OCI-LY3 (cell line): ENCODE measurements at regions not wholly inside any gene's neighbourhood (a gene's known extent, or its start where the extent isn't known, plus 50 kb on each side); places are given as distances from the start of the nearest gene placed in this dataset.

ENCODE experiments used
- CTCF ChIP-seq: fragments of 200-600, 300-600 bp; sonication (generic); IDR thresholded peaks from 2 replicates; pipeline ENCODE4 v1.5.1; 2014; ENCODE audit warnings: antibody characterized with exemption, low read length, low read depth
- EZH2phosphoT487 ChIP-seq: fragments of 200-600 bp; shearing (Covaris generic); IDR thresholded peaks from 2 replicates; pipeline ENCODE4 v1.6.1; 2018; ENCODE audit warnings: antibody characterized with exemption, mixed run types, low read depth

- TF ChIP-seq CTCF (no peak), EZH2phosphoT487 (no peak)
These were observed 442.0 kb upstream of the ADGRL3 start for GRCh38 chr4:60757986-60758680.
